GM12874 (cell line): ENCODE measurements at regions not wholly inside any gene's neighbourhood (a gene's known extent, or its start where the extent isn't known, plus 50 kb on each side); places are given as distances from the start of the nearest gene placed in this dataset.

ENCODE experiments used
- CTCF ChIP-seq: IDR thresholded peaks from 2 replicates; pipeline ENCODE4 v1.5.1; 2011; ENCODE audit warnings: low read depth, mild to moderate bottlenecking, control low read depth, low read length, moderate library complexity; ENCODE audit not compliant: insufficient read depth

GRCh38 chr2:193946806-193947205 lies 1710.2 kb upstream of the SLC39A10 start:
- no peak for TF ChIP-seq CTCF

- no peak for TF ChIP-seq CTCF
Observed at GRCh38 chr2:193943406-193943960, 1713.5 kb upstream of the SLC39A10 start.

- no peak for TF ChIP-seq CTCF
Observed at GRCh38 chr2:193935114-193935513, 1721.9 kb upstream of the SLC39A10 start.

DNA sequence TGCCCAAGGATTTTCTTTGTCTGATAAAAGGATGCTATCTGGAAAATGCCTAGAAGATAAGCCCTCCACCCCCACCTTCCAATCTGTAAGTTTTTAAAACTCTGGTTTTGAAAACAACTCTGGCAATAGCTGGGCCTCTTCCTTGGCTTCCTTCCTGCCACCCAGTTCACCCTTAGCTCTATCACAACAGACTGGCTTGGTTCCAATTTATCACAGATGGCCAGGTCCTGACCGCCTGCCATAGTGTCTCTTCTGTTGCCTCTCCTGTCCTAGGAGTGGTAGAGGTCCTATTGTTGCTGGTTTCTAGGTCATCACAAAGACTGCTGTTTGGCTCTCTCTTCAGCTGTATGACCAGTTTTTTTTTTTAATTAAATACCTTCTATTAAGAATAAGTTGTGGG lies 1727.9 kb upstream of the SLC39A10 start:
- no peak for TF ChIP-seq CTCF

DNA sequence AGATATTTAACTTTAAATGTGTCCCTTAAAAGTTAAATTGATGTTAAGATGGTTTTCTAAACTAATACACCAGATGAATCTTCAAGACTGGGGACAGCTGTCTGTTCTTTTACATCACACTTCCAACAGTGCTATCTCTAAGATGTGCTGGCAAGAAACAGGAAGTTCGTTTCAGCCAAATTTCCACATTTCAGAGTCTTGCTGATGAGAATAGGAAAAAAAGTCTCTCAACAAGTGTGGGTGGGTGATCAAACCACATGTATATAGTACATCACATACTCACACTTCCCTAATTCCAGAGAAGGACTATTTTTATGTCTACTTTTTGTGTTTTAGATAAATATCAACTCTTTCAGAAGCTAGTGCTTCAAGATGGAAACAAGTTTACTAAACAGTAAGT lies 1712.8 kb upstream of the TMEFF2 start:
- no peak for TF ChIP-seq CTCF

DNA sequence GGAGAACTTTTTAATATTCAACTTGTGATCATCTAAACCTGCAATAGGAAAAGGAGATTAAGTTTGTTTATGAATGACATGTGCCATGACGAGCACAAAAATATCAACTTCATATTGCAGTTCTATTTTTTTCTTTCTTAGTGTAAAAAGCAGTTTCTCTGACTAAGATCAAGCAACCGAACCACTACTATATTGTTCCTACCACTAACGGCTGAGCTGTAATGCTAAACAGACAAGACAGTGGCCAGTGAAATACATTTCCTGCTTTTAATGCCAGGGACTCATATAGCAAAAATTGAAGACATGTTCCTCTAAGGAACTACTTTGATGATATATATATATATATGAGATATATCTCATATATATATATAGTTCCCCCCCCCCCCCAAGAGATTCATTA lies 1705.6 kb upstream of the TMEFF2 start:
- TF ChIP-seq CTCF, result no peak

- TF ChIP-seq CTCF, result no peak
Observed at GRCh38 chr2:193895226-193895625, 1700.5 kb upstream of the TMEFF2 start.
